GM18861 (cell line): ENCODE measurements at regions not wholly inside any gene's neighbourhood (a gene's known extent, or its start where the extent isn't known, plus 50 kb on each side); places are given as distances from the start of the nearest gene placed in this dataset.

Experiments used
- ATAC-seq: cut with Tn5 transposase; IDR thresholded peaks from one replicate; pipeline ENCODE4 v1.9.1; 2021; ENCODE audit not compliant: unreplicated experiment

DNA sequence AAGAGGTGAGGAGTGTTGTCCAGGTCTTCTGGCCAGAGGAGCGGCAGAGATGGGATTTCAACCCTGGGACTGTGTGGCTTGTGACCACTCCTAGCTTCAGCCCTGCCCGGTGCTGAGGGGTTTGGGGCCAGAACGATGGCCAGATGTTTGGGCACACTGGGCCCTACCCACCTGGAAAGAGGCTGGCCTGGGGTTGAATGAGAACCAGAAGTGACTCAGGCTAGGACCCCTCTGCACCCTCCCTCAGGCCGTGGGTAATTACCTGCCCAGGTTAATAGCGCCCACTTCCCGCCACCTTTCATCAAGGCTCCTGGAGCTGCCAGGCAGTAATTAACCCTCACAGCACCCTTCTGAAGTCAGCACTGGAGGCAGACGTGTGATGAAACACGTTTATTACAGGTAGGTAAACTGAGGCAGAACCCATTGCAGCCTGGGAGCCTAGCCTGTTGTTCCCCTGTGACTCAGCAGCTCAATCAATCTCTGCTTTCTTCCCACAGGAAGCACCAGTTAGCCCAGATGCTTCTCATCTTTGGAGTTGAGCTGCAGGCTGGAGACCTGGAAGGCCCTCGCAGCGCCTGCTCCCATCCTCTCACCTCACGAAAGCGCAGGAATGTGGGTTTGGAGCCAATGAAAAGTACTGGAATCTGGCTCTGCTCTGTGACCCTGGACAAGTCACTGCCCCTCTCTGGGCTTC lies 120.8 kb downstream of the CEBPB start:
- no peak for ATAC-seq

DNA sequence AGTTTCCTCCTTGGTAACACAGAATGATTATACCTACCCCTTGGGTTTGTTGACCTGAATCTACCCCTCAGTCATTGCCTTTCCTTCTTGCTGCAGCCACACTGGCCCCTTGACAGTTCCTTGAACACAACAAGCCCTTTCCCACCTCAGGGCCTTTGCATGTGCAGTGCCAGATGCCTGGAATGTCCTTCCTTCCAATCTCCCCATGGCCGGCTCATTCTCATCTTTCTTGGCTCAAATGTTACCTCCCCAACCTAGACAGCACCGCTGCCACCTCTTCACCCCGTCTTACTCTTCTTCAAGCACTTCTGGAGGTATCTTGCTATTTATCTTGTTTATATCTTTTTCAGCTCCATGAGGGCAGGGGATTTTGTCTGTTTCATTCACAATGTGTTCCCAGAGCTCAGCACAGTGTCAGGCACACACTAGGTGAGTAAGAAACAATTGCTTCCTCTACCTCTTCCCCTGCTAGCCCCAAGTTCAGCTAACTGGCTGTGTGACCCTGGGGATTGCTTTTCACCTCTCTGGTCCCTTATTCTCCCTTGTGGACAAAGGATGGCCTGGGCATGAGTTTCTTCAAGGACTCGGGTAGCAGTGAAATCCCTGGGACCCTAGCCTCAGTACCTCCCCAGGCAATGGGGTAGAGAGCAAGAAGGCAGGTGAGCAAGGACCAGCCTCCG lies 121.5 kb downstream of the CEBPB start:
- ATAC-seq, result no peak

DNA sequence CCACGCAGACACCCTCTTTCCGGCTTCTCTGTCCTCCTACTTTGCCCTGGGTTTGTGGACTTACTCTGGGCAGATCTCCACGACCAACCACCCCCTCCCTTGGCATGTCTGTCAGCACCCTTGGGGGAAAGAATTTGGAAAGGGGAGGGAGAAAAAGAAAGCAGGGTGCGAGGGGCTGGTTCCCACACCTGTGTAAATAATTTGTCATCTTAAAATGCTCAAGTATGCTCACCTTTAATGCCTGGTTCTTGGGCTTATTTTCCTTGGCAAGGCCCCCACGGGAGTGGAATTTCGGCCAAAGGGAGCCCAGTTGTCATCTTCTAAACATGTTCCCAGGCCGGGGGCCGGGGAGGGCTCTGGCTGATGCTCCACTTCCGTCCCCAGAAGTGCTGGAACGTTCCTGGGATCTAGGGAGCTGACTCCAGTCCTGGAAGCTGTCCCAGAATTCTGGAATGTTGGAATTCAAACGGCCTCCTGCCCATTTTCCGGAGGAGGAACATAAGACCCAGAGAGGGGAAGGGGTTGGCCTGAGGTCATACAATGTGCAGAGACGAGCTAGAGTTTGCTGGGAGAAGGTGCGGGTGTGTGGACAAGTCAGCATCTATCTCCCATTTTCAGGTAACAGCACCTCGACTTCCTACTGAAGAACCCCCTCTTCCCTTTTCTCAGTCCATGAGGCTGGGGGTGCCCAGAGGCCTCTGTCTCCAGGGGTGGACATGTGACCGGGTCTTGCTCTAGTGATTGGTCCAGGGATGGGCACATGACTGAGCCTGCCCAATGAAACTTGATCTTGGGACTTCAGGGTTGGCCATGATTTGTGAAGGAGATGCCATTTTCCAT lies 122.3 kb downstream of the CEBPB start:
- no peak for ATAC-seq

DNA sequence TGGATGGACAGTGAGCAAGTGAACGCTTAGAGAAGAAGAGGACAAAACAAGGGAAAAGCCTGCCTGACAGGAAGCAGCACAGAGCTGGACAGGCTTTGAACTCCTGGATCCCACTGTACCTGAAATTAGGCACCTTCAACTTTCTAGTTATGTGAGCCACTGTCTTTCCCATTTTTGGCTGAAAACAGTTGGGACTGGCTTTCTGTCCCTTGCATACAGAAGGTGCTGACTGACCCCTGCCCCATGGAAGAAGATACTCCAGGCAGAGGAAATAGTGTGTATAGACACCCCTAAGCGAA lies 122.8 kb downstream of the CEBPB start:
- ATAC-seq, result no peak

DNA sequence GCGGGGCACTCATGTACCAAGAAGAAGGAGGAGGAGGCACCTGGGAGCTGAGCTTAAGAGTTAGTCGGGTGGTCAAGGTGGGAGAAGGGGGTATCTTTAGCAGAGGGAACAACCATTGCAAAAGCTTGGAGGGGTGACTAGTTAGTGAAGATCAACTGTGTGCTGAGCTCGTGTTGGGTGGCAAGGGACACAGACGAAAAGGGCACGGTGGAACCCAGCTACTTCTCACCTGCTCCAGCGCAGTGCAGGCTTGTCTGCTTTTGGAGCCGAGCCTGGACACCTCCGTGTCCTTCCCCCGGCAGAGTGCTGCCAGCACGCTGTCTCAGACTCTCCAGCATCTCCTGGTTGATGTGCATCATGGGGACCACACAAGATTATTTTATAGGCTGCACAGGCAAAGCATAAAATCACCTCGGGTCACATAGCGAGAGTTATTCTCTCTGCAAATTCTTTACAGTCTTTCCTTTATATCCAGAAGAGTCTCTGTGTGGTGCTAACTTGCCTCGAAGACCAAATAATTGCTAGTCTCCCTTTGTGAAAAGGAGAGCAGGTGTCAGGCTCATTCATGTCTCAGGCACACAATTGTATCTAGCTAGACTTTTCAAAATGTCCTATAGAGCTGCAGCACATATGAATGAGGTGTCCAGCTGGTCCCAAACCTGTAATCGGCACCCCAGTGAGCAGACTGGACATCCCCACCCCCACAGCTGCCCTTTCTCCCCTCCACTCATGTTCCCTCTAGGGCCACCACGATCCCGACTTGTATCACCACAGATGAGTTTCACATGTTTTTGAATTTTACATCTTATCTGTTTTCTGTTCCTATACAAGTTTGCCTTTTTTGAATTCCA lies 123.4 kb downstream of the CEBPB start:
- no peak for ATAC-seq

DNA sequence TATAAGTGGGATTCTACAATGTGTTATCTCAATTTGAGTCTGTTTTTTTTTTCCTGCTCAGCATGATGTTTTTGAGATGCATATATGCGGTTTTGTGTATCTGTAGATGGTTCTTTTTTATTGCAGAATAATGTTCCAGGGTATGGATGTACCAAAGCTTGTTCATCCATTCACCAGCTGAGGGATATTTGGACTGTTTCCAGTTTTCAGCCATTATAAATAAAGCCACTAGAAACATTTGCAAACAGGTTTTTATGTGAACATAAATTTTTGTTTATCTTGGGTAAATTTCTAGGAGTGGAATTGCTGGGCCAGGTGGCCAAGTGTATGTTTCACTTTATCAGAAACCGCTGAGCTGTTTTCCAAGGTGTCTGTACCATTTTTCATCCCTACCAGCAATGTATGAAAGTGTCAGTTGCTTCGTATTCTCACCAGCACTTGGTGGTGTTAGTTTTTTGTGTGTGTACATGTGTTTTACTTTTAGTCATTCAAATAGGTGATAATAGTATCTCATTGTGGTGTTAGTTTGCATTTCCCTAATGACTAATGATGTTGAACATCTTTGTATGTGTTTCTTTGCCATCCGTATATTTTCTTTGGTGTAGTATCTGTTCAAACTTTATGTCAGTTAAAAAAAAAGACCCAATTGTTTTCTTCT lies 124.2 kb downstream of the CEBPB start:
- no peak for ATAC-seq

DNA sequence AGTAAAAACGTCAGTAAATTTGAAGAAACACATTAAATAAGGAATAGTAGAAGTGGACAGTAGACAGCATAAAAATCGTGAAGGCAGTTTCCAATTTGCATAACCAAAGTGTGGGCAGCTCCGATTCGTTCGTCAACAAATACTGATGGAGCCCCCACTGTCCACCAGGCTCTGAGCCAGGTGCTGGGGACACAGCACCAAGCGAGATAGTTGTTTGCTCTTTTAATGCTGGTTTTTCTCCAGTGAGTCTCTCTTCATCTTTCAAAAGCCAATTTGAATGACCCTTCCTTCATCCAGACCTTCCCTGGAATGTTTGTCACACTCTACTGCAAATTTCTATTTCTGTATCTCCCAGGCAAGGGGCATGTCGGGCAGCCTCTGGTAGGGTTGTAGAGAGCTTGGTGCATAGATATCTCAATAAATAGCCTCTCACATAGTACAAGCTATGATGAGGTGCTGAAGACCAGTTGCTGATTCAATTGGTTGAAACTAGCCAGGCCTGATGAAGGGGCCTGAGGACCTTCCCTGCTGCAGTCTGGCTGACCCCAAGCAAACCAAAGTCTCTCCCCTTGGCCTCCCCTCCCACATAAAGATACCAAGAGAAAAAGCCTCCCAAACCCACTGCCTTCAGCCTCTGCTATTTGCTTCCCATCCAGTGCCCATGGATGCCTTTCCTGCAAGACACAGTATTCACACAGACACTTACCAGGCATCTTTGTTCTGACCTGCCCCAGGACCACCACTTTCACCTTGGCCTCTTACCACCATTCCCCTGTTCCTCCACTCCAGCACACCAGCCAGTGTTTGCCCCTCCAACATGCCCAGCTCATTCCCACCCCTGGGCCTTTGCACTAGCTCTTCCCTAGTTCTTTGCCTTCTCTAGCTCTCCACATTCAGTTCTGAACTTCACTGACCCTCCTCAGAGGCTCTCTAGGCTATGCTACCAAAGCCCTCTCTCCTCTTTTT lies 125.2 kb downstream of the CEBPB start:
- no peak for ATAC-seq

DNA sequence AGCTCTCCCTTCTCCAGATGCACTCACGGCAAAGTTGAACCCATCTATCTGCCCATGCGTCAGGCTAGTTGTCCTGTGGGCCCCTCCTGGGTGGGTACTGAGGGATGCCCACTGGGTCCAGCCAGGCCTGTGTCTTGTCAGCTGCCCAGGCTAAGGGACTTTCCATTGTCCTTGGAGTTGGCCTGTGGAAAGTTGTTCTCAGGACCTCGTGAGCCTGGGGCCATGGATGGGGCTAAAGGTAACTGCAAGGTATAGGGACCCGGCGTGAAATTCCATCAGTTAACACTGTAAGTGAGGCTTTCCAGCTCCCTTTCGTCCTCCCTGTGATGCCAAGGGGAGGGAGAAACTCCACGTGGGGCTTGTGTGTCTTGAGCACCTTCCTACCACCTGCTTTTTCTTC lies 126.5 kb downstream of the CEBPB start:
- ATAC-seq, result no peak

DNA sequence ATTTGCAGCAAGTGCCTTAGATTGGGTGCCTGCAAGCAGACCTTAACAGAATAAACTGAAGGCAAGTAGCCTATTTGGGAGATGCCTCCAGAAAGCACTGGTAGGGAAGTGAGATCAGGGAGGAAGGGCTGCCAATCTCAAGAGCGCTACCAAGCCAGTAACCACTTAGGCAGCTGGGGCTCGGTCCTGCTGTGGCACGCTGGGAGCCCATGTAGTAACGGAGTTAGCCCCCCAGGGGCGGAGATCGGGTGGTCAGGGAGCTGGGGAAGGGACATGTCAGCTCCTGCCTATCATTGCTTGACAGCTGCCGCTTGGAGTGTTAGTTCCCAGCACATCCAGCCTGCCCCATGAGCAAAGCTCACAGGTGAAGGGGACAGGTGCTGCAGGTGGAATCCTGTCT lies 127.0 kb downstream of the CEBPB start:
- no peak for ATAC-seq

DNA sequence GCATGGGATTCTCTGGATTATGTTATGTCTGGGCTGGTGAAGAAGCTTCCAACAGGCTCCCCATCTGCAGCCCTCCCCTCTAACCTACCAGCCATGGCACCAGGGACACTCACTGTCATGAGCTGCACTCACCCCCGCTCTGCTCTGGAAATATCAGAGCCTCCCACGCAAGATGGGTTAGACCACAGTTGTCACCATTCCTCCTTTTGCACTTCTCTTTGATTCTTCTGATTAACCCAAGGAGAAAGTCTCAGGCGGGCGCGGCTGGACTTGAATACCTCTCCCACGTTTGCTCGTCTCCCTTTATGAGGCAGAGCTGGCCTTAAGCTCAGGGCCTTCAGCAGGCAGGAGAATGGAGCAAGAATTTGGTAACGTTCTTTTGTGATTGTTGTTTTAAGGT lies 128.1 kb downstream of the CEBPB start:
- no peak for ATAC-seq

DNA sequence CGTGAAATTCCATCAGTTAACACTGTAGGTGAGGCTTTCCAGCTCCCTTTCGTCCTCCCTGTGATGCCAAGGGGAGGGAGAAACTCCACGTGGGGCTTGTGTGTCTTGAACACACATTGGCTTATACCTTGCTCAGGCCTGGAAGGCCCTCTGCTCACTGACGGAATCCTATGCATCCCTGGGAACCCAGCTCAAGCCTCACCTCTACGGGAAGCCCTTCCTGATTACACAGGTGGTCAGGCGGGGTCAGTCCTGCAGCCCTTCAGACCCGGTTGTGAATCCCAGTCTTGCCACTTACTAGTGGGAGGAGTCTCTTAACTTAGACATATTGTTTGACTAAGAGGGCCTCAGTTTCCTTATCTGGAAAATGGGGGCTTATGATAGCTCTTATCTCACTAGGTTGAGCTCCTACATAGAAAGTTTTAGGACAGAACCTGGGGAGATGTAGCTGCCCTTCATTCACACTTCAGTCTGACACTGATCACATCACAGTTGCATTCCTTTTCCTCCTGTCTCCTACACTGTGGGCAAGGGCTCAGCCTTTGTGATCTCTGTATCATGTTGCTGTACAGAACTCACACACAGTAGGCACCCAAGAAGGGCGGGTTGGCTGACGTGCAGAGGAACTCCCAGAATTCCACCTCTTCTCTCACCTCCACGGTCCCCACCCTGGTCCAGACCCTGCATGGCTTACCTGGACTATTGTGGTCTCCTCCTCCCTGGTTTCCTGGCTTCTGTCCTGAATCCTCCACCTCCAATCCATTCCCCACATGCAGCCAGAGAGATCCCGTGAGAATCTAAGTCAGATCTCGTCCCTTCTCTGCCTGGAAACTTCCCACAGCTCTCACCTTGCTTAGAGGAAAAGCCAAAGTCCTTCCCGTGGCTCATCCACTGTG lies 129.6 kb downstream of the CEBPB start:
- no peak for ATAC-seq

DNA sequence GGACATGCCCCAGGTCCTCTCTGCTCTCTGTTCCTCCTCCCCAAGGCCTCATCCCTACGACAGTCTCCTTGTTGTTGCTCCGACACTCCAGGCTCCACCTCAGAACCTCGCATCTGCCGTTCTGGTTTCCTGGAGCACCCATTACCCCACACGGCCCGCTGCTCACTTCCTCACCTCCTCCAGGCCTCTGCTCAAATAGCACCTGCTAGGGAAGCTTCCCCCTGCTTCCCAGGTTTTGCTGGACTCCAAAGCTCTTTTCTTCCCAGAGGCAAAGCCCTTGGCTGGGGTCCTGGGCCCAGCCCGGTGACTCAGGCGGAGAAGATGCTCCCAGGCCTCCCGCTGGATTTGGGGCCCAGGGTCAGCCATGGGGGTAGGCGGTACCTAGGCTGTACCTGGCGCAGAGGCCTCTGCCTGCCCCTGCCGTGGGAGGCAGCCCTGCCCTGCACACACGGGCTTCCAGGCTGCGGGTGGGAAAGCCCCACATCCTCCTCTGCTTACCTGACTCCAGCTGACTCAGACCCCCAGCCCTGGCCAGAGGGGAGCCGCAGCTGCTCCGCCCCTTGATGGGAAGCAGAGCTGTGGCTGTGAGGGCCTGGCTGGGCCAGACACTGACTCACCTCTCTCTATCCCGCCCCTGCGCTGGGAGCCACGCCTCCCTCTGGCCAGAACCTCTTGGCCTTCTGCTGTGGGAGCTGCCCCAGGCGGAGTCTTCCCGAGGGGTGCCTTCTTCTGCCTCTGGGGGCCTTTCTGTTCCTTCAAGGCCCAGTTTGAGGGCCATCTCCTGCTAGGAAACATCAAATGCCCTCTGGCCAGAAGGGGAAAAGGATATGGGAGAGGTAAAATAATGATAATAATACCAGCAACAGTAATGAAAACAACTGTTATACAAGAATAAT lies 130.5 kb downstream of the CEBPB start:
- ATAC-seq, result no peak

DNA sequence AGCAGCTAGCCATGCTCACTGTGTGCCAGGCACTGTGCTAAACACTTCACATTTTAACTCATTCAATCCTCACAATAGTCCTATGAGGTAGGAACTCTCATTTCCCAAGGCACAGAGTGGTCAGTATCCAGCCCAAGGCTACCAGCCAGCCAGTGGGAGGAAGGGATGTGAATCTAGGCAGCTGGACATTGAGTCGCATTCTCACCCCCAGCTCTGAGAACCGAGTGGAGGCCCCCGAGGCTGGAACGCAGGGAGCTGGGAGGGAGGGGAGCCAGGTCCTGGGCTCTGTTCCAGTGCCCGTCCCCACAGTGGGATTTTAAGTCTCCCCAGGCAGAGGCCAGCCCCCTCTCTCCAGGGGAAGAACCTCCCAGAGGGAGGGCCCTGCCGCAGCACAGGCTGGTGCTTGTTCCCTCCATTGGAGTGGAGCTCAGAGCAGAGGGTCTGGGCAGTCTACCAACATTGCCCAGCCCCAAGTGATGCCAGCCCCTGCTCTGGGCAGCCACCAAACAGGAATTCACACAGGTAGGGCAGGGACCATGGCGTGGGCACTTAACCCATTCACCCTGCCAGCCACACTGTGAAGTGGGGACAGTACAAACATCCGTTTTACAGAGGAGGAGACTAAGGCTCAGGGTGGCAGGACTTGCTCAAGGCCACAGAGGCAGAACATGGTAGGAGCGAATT lies 131.3 kb downstream of the CEBPB start:
- no peak for ATAC-seq

DNA sequence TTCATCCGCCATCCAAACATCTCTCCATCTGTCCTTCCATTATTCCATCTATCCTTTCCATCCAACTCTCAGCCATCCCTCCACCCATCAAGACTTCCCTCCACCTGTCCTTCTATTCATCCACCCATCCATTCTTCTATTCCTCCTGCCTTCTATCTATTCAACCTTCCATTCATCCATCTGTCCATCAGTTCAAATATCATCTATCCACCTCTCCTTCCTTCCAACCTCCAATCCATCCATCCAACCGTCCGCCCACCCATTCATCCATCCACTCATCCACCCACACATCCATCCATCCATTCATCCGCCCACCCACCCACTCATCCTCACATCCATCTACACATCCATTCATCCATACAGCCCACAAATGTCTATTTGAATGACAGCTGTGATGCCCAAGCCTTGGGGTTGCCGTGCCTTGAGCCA lies 132.1 kb downstream of the CEBPB start:
- ATAC-seq, result no peak

DNA sequence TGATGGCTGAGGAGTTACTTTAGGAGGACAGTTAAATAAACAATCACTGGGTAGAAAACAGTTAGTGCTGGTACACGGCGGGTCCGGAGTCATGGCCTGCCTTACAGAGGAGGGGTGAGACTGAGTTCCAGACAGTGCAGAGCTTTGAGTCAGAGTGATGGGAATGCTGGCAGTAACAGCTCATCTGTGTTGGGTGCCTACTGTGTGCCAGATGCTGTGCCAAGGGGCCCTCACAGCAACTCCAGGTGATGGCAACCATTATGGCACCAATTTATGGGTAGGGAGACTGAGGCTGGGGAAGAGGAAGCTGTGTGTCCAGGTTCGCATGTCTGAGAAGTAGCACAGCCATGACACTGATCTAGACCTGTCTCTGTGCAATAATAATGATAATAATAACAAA lies 132.6 kb downstream of the CEBPB start:
- ATAC-seq, result no peak

DNA sequence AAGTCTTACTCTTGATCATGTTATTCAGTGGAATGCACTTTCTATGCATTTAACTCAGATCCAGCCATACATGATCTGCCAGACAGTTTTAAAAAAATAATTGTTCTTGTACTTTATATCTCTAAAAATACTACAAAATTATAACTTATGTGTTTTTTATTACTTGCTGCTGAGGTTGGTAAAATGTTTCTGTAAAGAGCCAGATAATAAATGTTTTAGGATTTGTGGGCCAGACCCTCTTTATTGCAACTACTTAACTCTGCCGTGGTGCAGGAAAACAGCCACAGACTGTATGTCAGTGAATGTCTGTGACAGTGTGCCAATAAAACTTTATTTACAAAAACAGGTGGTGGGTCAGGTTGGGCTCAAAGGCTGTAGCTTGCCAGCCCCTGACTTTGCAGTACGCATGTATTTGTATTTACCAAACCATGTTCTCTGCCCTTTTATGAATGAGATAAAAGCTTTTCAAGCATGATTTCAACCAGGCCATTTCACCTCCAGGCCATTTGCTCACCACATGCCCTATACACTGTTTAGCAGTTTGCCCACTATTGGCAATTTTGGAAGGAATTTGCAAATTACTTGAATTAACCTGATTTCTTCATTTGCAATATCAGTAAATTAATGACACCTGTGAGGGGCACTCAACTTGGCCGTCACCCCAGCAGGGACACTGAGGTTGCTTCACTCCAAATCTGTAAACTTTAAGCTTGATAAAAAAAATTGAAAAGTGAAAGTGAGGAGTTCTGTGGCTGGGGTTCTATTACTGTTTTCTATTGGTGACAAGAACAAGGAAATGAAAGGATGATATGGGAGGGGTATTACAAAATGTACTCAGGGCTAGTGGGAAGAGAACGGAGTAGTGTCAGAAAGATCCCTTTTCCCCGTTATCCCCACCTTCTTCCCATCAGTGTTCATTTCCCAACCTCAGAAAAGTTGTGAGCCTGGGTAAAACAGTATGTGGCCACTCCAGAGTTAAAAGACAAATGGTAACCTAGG lies 133.4 kb downstream of the CEBPB start:
- no peak for ATAC-seq
